HG02885 (cell line): ENCODE measurements at regions not wholly inside any gene's neighbourhood (a gene's known extent, or its start where the extent isn't known, plus 50 kb on each side); places are given as distances from the start of the nearest gene placed in this dataset.

Experiments used
- ATAC-seq: cut with Tn5 transposase; IDR thresholded peaks from one replicate; pipeline ENCODE4 v1.9.1; 2021; ENCODE audit warnings: mild to moderate bottlenecking; ENCODE audit not compliant: unreplicated experiment, poor library complexity

DNA sequence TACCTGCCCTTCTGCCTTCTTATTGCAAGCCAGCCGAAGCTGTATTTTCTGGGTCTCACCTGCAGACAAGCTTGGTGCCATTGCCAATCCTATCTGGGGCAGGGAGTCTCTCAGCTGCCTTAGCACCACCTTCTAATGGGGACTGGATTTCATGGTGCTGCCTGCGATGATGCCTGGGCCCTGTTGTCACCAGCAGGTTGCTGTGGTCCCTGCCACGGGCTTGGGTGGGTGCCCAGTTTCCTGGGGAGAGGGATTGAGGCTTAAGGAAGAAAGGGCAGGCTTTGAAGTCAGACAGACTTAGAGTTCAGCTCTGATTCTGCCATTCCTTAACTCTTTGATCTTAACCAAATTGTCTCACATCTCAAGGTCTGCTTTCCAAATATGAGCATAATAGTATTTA lies 87.4 kb upstream of the CD96 start:
- ATAC-seq = no peak

DNA sequence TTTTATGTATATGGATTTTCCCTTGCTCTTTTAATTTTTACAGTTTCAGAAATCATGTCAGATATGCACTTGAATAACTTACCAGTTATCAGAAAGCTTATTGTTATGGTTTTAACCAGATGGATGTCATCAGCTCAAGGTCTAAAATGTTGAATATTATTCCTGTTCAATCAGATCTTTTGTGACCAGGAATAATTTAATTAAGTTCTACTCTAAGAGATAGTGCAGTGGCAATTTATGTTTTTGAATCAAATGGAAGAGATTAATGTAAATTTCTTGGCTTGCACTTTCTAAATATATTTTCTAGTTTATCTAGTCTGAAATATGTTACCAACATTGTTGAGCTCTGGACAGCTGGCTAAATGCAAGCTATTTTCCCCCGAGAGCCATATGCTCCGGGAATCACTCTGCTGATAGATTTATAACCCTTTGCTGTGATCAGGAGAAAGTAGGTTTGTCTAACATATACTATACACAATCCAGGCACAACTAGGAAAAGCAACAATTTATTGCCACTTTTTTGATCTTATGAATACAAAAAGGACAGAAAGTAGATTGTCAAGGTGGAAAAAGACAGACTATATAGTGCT lies 76.8 kb upstream of the CD96 start:
- no peak for ATAC-seq

DNA sequence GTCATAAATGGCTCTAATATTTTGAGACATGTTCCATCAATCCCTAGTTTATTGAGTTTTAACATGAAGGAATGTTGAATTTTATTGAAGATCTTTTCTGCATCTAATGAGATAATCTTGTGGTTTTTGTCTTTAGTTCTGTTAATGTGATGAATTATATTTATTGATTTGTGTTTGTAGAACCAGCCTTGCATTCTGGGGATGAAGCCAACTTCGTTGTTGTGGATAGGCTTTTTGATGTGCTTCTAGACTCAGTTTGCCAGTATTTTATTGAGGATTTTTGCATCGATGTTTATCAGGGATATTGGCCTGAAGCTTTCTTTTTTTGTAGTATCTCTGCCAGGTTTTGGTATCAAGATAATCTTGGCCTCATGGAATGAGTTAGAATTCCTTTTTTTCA lies 72.0 kb upstream of the CD96 start:
- ATAC-seq = no peak

DNA sequence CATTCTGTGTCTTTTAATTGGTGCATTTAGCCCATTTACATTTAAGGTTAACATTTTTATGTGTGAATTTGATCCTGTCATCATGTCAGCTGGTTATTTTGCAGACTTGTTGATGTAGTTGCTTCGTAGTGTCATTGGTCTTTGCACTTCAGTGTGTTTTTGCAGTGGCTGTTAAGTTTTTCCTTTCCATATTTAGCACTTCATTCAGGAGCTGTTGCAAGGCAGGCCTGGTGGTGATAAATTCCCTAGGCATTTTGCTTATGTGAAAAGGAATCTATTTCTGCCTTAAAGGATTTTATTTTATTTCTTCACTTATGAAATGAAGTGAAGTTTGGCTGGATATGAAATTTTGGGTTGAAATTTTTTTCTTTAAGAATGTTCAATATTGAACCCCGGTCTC lies 70.2 kb upstream of the CD96 start:
- ATAC-seq = no peak

DNA sequence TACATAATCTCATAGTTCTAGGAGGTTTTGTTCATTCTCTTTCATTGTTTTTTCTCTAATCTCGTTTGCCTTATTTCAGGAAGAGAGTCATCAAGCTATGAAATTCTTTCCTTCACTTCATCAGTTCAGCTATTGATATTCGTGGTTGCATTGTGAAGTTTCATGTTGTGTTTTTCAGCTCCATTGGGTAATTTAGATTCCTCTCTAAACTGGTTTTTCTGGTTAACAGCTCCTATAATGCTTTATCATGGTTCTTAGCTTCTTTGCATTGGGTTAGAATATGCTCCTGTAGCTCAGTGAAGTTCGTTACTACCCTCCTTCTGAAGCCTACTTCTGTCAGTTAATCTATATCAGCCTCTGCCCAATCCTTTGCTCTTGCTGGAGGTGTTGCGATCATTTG lies 69.4 kb upstream of the CD96 start:
- no peak for ATAC-seq

DNA sequence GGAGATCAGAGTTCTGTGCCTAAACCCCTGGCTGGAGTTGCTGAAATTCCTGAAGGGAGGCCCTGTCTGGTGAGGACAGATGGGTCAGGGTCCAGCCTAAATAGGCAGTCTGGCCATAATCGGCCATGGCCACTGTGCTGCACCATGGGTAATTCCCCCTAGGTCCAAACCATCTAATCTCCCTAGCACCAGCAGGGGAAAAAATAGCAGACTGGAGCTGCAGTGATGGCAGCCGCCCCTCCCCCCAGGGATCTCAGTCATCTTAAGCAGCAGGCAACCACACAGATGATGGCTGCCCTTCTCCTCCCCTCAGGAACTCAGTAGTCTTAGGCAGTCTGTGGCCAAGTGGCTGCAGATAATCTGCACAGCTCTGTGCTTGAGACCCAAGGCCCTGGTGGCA lies 68.4 kb upstream of the CD96 start:
- ATAC-seq = no peak

DNA sequence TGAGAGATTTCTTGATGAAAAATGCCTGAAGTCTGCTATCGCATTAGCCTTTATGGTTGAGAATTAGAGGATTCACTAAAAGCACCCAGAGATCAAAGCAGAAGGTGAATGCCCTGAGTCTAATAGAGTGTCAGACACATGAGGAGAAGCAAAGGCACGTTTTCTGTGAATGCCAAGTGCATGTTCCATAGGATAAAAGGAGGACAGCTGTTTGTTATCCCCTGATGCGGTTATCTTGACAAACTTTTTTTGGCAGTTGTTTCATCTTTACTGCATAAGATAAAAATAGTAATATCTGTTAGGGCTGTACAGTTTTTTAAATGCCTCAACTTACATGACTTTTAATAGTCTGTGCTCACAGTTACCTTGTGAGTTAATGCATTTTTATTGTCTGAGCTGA lies 65.3 kb upstream of the CD96 start:
- ATAC-seq = no peak

DNA sequence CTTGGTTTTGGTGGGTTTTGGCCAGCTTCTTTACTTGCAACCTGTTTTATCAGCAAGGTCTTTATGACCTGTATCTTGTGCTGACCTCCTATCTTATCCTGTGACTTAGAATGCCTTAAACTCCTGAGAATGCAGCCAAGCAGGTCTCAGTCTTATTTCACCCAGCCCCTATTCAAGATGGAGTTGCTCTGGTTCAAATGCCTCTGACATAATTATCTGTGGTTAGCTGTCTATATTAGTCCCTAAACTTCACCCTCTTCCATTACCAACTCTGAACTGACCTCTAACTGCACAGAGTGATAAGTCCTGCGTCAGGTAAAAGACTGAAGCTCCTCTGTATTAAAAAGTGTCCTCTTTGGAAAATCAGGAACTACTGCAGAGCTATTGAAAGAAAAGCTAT lies 61.9 kb upstream of the CD96 start:
- ATAC-seq = no peak

DNA sequence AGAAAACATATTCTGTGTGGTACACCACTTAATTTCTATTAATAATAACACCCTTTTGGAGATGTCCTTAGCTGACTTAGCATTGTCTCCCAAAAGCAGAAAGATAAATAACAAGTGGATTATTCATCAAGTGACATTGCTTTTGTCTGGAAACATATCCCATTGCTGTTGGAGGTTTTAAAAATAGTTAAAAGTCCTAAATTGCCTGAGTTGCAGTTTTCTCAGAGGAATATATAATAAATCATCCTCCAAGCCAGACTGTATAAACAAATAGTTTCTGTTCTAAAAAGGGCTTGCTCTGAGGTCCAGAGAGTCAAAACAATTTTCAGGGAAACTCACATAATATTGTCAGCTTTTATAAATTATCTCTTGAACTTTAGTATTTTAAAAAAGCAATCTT lies 60.4 kb upstream of the CD96 start:
- no peak for ATAC-seq

DNA sequence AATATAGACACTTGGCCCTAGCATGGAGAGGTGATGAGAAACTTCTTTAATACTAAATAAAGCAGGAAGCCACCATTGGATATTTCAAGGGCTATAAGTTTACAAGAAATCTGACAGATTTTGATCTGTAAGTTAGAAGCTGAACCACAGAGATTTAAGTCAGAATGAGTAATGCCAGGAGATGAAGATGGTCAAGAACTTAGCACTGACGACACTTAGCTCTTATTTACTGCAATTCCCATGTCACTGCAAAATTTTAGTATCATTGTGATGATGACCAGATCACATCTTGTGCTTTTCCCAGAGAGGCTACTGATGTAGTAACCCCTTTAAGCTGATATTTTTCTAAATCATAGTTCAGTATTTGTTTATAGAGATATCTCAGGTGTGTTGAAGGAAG lies 59.4 kb upstream of the CD96 start:
- ATAC-seq = no peak

DNA sequence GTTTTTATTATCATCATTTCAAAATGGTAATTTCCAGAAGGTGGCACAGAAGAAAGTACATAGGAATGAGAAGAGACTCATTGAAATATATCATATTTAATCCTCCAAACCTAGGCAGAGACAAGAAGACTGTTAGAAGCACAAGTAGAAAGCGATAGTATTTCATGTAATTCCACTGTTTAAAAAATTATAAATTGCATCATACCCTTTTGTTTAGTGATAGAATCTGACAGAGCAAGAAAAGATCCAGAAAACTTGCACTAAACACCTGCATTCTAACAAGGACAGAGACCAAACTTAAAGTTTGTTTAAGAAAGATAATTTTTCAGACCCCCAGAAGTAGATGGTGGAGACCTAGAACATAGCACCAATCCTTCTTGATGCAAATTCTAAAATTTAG lies 56.9 kb upstream of the CD96 start:
- ATAC-seq = no peak
